NCI-H1694 treated with DMSO at 0.1 percent for 48 hours (cell line): ENCODE measurements at regions not wholly inside any gene's neighbourhood (a gene's known extent, or its start where the extent isn't known, plus 50 kb on each side); places are given as distances from the start of the nearest gene placed in this dataset.

Experiments
- DNase-seq: peaks from one replicate; lab custom pipeline; 2025; lab: John Stamatoyannopoulos, UW

DNA sequence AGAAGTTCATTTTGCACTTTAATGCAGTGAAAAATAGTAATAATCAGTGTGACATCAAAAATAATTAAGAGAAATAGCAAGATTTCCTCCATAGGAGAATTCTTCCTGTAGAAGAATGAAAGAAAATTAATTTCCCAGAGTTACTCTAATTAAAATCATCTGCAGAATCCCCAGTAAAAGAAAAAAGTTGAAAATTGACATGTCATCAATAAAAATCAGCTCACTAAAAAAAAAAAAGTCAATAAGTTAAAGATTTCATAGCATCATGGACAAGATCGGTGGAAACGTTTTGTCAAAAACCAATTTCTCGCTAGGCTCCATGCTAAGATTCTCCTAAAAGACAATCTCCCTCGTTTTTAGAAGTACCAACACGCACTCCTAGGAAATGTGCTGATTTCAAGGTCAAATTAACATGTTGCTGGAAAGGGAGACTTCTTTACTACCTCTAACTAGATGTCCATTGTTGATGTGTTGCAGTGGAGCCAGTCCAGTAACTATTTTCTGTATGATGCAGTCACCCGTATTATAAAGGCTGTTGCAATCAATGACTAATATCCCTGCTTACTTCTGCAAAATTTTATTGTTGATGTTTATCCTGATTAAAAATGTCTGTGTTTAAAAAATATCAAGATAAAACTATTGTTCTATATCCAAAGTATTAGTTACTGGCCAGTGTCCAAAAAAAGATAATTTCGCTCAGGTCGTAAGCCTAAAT lies 591.9 kb upstream of the MGMT start:
- DNase-seq: no peak

DNA sequence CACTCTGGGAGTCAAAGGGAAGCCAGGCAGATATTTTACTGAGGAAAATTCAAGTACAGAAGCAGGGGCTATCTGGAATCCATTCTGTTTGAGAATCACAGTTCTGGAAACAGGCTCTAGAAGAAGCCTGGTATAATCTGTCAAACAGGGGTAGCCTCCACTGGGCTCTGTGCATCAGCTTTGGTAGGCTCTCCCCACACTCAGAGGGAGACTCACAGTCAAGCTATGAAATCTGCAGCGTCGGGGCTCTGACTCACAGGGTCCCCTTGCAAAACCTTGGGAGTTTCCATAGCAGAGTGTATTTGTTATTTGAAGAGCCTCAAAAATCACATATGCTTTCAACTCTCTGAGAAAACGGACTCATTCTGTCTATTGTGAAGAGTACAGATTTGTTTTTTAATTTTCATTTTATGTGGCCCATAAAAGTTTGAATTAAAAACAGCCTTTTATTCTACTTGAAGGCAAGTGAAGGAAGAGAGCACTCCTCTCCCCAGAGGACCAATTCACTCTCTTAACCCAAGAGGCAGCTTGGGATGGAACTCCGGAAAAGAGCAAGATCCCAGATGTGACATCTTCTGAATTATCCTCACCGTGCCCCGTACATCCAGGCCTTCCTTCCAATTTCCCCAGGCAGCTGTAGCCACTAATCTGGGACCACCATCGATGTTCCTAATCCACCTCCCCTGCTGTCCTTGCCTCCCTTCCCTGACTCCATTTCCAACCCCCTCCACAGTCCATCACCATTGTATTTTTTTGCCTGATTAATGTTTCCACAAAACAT lies 590.9 kb upstream of the MGMT start:
- DNase-seq: no peak

DNA sequence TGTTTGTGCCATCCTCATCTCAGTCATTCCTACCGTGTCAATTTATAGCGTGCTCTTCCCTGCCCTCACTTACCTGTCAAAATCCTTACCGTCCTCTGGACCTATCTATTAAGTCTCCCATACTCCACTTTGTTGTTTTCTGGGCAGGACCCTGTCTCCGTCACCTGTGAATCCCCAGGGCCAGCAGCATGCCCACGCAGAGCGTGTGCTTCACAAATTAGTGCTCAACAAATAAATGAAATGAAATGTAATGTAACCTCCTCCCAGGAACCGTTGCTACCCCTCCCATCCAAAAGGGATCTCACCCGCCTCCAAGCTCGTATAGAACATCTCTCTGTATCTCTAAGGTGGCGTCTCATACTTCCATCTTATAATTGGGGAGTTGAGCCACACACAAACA lies 589.9 kb upstream of the MGMT start:
- DNase-seq: no peak

DNA sequence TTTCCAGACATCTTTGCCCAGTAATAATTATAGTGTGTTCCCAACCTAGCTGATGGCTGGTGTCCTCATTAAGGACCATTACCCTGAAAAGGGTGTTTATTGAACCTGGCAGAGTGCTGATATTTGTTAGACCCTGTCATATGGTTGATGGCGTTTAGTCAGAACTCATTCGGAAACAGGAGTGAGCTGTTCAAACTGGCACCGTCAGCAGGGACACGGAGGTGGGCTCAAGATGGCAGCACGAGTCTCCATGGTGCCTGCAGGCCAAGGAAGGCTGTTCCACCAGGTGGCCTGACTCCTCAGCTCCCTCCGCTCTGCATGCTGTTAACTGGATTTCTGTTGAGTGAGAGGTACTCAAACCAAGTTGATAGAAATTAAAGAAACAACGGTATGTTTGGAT lies 589.1 kb upstream of the MGMT start:
- DNase-seq: no peak

DNA sequence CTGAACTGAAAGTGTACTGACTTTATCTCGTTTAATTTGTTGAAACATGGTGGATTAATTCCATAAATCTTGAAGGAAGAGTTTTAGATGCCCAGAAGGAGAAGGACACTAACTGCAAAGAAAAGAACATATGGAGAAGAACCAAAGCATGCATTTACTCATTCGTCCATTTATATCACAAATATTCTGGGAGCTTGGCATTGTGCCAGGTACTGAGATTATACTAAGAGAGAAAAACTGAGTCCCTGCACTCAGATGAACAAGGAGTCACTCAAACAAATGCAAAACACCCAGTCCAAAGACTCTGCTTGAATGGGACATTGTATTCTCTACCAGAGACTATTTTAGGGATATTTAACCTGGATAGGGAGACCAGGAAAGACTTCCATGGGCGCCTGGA lies 588.0 kb upstream of the MGMT start:
- DNase-seq: no peak

DNA sequence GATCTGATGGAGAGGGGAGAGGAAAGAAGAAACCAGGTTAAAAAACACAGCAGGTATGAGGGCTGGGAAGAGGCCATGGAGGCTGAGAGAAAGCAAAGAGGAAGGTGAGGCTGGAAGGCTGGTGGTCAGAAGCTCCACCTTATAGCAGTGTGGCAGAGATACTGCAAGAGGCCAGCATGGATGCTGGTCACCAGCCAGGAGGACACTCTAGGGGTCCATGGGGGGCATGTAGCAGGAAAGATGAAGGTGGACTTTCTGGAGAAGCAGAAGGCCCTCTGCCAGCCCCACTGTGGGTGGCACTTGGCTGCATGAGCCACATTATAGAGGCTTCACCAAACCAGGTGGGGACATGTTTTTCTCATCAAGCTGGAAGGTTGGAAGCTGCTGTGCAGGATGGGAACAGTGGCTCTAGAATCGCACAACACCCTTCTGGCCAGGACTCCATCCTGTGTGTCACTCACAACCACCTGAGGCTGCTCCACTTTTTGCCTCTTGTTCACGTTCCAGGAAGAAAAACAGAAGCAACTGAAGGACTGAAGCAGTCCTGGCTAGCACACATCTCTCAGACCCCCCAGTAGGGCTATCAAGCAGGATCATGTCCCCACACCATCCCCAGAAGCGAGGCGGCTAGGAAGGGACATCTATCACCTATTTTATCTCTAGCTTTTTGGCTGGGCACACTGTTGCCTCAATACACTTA lies 587.5 kb upstream of the MGMT start:
- DNase-seq: no peak

DNA sequence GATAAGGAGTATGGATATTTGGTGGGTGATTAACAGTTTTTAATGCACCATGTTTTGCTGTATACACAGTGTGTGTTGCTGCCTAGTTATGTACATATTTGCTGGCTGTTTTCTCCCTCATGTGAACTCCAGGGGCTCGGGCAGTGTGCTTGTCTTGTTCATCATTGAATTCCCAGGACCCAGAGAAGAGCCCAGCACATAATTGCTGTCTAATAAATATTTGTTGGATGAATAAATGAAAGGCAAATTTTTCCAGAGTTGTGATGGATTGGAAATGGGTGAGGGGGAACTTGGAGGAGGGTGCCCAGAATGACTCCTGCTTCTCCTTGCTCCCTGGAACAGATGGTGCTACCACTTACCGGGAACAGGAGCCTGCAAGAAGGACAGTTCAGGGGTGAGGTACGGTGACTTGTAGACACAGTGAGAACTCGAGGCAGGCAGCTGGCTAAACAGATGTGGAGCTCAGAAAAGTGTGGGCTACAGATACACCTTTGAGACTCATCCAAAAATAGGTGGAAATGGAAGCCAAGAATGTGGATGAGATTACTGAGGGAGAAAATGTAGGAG lies 586.8 kb upstream of the MGMT start:
- no peak for DNase-seq

DNA sequence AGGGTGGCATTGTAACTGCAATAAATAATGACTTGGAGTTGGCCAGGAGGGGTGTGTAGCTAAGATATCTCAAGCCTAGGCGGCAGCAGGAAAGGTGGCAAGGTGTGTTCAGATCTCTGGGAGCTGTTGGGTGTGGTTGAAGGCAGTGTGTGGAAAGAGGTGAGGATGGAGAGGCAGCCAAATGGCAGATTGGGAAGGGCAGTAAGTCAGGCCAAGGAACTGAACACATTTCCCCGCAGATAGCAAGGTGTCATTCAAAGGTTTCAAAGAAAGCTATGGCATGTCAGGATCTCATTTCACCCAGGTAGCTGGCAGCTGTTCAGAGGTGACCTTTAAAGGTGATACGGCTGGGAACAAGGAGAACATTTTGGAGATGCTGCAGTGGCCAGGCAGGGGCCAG lies 586.0 kb upstream of the MGMT start:
- no peak for DNase-seq

DNA sequence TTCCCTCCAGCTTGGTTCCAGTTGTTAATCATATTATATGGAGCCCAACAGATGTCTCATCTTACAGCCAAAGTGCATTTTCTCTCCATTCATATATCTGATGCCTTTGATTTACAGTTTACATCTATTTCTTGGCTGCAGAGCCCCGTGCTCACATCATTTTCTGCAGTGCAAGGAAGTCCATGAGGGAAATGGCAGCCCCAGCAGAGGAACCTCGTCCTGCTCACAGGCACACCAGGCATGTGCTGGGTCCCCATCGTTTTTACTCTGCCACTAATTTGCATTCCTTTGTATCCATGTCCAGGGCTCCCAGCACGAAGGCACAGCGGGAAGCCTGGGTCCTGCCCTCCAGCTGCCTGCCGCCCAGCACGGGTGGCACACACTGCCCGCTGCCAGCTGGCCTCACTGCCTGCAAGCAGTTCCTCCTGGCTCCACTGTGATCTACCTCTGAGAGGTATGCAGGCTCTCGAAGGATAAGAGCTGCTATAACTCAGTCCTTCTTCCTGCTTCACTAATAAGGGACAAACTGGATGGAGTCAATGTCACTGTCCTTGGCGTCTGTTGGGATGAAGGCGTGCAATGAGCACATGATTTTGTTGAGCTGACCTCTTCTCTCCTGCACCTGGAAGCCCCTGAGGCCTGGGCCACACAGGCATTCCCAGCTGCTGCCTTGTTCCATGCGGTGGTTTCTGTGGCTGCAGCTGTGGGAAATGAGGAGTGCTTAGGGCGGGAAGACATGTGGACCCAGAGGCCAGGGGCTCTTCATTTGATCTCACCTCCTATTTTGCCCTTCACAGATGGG lies 583.6 kb upstream of the MGMT start:
- no peak for DNase-seq

DNA sequence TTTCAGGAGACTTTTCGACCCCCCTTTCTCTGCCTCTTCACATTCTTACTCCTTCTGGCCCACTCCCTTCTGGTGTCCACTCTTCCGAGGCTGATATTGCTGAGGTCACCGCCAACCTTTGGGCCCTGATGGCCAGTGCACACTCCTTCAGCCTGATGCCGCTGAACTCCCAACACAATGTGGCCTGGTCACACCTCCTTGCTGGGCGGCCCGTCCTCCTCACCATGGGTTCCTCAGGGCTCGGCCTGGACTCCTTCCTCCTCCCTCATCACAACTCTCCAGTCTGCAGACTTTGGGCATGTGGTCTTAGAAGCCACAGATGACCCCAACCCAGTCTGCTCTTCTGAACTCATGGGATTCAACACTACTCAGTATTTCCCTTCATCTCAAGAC lies 583.0 kb upstream of the MGMT start:
- no peak for DNase-seq

DNA sequence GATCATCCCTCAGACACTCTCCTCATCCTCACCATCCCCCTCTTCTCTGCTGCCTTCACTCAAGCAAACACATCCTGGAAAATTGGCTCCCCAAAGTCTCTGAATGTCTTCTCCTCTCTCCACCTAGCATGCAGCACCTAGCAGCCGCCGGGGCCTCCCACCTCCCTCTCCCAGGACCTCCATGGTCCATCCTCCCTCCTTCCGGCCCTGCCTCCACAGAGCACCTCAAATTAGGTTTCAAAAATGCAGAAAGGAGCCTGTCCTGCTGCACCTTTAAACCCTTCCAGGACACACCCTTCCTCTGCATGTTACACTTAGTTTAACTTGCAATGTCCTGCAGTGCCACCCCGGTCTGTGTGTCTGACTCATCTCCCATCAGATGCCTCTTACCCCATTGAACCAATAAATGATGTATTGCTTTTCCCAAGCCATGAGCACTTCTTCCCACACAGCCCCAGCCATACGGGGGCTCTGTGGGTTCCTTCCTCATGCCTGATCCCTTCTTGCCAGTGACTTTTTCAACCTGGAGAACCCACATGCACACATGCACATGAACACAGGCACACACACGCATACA lies 582.5 kb upstream of the MGMT start:
- DNase-seq: no peak

DNA sequence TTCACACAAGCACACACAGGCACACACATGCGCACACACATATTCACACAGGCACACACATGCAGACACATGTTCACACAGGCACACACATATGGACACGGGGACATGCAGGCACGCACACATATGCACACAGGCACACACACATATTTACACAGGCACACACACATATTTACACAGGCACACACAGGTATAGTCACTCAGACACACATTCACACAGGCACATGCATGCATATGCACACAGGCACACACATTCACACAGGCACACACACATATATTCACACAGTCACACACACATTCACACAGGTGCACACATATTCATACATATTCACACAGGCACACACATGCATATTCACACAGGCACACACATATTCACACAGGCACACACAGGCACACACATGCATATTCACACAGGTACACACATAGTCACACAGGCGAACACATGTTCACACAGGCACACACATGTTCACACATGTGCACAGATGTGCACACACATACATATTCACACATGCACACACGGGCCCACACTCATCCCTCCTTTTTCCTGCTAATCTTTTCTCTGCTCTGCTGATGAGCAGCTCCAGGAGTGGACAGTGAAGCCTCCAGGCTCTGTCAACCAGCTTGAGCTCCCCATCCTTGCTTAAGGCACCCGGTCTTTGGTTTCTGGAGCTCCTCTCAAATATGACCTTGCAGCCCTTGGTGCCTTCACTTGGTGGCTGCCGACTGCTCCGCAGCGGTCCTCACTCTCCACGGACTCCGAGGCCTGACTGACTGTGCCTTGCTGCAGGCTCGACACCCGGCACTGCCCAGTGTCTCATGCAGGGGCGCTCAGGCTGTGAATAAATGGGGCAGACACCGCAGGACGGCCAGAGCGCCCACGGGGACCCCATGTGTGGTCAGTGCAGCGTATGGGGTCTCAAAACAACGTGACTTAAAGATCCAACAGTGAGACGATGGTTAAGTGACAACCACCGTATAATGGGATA lies 581.2 kb upstream of the MGMT start:
- DNase-seq: no peak

DNA sequence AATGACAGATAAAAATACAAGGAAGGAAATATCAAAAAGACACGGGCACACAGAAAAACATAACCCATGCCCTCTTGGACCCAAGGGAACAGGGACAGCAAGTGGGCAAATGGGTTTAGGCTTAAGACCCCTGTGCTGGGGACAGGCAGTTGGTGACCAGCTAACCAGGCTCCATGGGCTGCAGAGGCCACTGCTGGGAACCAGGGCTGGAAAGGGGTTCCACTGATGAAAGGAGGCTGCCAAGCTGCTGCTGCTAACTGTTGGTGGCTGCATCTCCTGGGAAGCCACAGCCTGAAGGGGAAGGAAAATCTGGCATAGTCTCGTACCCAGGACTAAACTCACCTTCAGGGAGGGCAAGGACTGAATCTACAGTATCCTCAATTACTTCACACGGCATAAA lies 579.2 kb upstream of the MGMT start:
- DNase-seq: no peak

DNA sequence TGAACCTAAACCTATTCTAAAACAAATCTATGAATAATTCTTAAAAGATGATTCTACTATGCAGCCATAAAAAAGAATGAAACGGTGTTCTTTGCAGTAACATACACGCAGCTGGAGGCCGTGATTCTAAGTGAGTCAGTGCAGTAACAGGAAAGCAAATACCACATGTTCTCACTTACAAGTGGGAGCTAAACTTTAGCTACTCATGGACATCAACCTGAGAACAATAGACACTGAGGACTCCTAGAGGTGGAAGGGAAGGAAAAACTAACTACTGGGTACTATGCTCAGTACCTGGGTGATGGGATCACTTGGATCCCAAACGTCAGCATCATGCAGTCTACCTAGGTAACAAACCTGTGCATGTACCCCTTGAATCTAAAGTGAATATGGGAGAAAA lies 575.0 kb upstream of the MGMT start:
- no peak for DNase-seq

DNA sequence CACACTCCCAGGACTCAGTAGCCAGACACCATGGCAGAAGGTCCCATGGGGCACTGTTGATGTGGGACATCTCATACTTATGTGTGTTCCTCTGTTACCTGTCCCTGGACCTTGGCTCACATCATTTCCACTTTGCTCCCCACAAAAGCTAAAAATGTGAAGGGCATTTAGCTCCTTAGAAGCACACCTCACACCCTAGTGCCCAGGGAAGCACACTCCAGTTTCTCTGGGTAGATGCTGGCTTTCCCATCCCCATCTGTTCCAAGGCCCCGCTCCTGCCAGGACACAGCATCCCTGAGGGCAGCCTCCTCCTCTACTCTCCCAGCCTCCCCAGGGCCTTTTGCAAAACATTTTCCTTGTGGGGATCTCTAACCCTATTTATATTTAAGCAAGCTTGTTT lies 572.4 kb upstream of the MGMT start:
- no peak for DNase-seq

DNA sequence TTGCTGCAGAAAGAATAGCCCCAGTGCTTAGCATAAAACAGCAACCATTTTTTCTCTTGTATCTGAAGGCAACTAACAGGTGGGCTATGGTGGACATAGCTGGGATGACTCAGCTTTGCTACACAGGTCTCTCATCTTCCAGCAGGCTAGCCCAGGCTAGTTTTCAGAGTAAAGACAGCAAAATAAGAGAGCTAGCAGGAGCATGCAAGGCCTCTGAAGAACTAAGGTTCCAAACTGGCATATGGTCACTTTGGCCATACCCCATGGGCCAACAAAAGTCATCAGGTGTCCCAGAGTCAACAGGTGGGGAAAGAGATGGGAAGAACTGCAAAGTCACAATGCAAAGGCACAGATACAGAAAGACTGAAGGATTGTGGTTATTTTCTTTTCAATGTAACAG lies 571.6 kb upstream of the MGMT start:
- no peak for DNase-seq

DNA sequence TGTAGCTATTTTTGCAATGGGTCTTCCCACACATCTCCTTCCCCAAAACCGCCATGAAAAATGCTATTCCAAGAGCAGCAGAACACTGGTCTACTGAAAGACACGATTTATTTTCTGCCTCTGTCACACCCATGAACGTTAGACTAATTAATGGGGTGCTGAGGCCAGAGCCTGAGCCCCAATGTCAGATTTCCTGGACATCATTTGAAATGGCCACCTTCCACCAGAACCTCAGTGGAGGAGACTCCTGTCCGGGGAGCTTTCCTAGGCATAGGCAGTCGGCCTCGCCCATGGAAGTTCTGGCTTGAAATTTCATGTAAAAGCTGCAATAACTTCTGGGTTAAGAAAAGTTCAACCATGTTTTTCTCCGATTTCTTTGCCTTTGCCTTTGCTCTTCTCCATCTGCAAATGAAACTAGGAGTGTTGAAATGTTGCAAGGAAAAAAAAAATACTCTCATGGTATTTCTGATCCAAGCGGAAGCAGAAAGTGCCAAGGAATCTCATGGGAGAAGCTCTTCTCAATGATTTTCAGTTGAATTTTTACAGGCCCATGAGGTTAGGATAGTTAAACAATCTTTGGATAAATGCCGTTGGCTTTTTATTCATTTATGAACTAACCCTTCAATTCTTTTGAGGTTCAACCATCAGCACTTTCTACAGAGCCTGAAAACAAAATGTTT lies 570.8 kb upstream of the MGMT start:
- DNase-seq: no peak

DNA sequence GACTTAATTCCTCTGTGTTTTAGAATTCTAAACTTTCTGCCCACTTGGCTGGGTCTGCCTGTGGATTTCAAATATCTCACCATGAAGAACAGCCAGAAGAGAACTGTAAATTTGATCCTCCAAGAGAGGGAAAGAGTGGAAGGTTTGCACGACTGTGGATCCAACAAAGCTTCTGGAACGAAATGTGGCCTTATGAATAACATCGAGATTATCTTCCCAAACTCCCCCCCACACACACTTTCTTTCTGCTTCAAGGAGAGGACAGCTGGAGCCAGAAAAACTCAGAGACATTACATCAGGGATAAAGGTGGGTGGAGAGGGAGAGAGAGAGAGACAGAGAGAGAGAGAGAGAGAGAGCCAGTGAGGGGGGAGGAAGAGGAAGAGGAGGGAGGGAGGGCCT lies 570.1 kb upstream of the MGMT start:
- no peak for DNase-seq

DNA sequence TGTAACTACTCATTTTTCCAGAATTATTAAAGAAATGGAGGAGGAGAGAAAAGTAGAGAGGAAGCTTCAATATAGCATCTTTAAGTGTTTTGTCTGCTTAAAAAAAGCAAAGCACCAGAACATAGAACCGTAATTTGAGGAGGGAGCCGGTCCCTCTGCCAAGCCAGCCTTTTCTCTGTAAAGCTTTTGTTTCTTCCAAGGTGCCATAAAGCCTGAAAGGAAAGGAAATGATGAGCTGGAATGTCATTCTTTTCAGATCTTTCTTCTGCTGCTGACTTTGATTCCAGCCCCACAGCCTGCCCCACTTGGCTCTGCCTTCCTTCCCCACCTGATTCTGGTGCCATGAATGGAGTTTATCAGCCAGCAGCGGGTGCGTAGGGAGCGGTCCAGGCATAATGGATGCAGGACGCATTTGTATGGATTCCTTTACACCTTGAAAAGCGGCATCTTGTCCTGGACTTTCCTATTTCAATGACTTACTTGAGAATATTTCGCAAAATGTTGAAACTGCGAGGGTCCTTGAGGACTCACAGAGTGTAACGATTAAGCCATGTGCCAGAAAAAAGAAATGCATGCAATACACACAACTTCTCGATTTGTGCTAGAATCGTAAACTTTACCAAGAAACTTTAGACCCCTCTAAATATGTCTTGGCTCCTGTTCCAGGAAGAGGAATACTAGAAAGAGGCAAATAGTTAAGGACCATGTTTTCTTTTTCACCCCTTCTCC lies 569.5 kb upstream of the MGMT start:
- no peak for DNase-seq
